ENCODE measurements at regions not wholly inside any gene's neighbourhood (a gene's known extent, or its start where the extent isn't known, plus 50 kb on each side); places are given as distances from the start of the nearest gene placed in this dataset.

GRCh38 chr4:14241574-14241973 lies 614.0 kb upstream of the BOD1L1 start:
- H3K36me3 ChIP-seq: no peaks in the 10 kb centered on the region
- no peaks in the 10 kb centered on the region for H3K27me3 ChIP-seq
- 84 to 89% methylated on average over 3 of the region's 3 CpGs for WGBS, 2 donors
- no peak for TF ChIP-seq POLR2AphosphoS5 (IDR thresholded peaks at IDR 0.05)
- TF ChIP-seq POLR2A (IDR thresholded peaks at IDR 0.05): no peak
- TF ChIP-seq CTCF (IDR thresholded peaks at IDR 0.05): no peak
- TF ChIP-seq EP300 (IDR thresholded peaks at IDR 0.05): no peak
- no peak overlapping the region for H3K4me3 ChIP-seq
- H3K9me3 ChIP-seq: no peaks in the 10 kb centered on the region
- no peaks in the 10 kb centered on the region for H3K4me1 ChIP-seq
- H3K27ac ChIP-seq: no peak overlapping the region
- ATAC-seq (ENCODE audit: low FRiP score in 2 of 2) (no peak), DNase-seq (no peak)

DNA sequence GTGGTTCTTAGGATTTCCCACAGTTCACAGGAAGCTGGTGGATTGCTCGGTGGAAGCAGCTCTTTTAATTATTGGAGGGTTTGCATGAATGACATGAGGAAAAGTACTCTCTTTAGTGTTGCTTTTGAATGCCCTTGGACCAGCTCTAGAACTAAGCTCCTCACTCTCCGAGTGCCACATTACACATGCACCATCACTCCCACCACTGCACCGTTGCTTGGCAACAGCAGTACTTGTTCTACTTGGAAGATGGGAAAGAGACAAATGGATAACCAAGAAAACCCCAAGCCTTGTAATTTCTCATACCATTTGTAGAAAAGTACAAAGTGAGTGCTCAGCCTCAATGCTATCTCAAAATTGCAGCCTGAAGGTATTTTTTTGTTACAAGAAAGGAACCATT lies 620.2 kb upstream of the BOD1L1 start:
- TF ChIP-seq POLR2AphosphoS5 (IDR thresholded peaks at IDR 0.05): no peak
- TF ChIP-seq CTCF (IDR thresholded peaks at IDR 0.05): no peak
- no peak for TF ChIP-seq POLR2A (IDR thresholded peaks at IDR 0.05)
- no peak for TF ChIP-seq EP300 (IDR thresholded peaks at IDR 0.05)
- H3K4me3 ChIP-seq: no peak overlapping the region
- H3K36me3 ChIP-seq: no peaks in the 10 kb centered on the region
- no peak for ATAC-seq (ENCODE audit: low FRiP score in 2 of 2)
- no peak overlapping the region for H3K27ac ChIP-seq
- WGBS, 2 donors: 83 to 89% methylated on average over 3 of the region's 3 CpGs
- no peaks in the 10 kb centered on the region for H3K27me3 ChIP-seq
- no peak for DNase-seq
- no peaks in the 10 kb centered on the region for H3K9me3 ChIP-seq
- H3K4me1 ChIP-seq: no peaks in the 10 kb centered on the region

- no peak for ATAC-seq (ENCODE audit: low FRiP score in 2 of 2)
- TF ChIP-seq CTCF (IDR thresholded peaks at IDR 0.05) (no peak), POLR2A (IDR thresholded peaks at IDR 0.05) (no peak), POLR2AphosphoS5 (IDR thresholded peaks at IDR 0.05) (no peak), EP300 (IDR thresholded peaks at IDR 0.05) (no peak)
- 74 to 83% methylated on average over 1 of the region's 1 CpG for WGBS, 2 donors
These were observed 621.7 kb upstream of the BOD1L1 start for GRCh38 chr4:14249226-14249625.

DNA sequence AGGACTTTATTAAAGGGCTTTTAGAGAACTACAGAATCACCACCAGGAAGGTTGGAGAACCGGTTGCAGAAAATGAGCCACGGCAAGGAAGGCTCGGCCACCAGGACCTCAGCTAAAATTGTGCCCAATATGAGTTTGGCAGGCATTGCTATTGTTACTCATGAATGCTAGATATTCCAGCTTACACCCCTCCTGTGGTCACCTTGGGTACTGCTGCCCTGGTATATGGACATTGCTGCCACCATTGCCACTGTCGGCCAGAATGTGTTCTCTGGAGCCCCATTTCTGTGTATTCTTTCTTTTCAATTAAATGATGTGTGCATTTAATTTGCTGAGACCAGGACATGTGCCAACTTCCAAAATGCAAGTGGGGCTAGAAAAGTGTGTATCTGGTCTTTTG lies 626.7 kb upstream of the BOD1L1 start:
- ATAC-seq (ENCODE audit: low FRiP score in 2 of 2) (peak in 1 of 2 donors; percentile 65), DNase-seq (peak in 1 of 2 donors; percentile 31)
- no peaks in the 10 kb centered on the region for H3K9me3 ChIP-seq
- H3K27me3 ChIP-seq: no peaks in the 10 kb centered on the region
- H3K4me3 ChIP-seq: no peak overlapping the region
- no peaks in the 10 kb centered on the region for H3K36me3 ChIP-seq
- 85 to 87% methylated on average over 4 of the region's 4 CpGs for WGBS, 2 donors
- no peaks in the 10 kb centered on the region for H3K4me1 ChIP-seq
- H3K27ac ChIP-seq: no peak overlapping the region
- TF ChIP-seq CTCF (IDR thresholded peaks at IDR 0.05): peak in 5 of 6 experiments; percentile 34 to 69 (median 56)
- TF ChIP-seq EP300 (IDR thresholded peaks at IDR 0.05): no peak

More at GRCh38 chr4:14249226-14249625, 621.7 kb upstream of the BOD1L1 start:
- no peak overlapping the region for H3K4me3 ChIP-seq
- H3K4me1 ChIP-seq: no peaks in the 10 kb centered on the region
- no peaks in the 10 kb centered on the region for H3K27me3 ChIP-seq
- DNase-seq: no peak
- H3K27ac ChIP-seq: no peak overlapping the region
- H3K36me3 ChIP-seq: no peaks in the 10 kb centered on the region
- no peaks in the 10 kb centered on the region for H3K9me3 ChIP-seq

DNA sequence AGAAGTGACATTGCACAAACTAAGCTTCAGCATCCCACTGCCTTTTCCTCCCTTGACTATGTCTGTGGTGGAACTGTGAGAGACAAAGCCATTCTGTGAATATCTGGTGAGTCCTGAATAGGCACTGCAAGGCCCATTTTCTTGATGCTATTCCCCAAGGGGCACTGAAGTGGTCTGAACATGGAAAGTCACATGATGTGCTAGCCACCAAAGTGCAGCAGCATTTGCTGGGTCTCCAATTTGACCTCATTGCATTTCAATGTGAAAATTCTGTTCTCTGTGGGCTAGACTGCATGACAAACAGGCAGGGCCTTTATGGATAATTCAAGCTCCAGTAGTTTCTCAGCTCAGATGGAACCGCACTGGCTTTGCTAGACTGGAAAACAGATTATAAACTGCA lies 627.4 kb upstream of the BOD1L1 start:
- Histone ChIP-seq H3K36me3 (no peaks in the 10 kb centered on the region), H3K9me3 (no peaks in the 10 kb centered on the region), H3K27me3 (no peaks in the 10 kb centered on the region), H3K4me3 (no peak overlapping the region), H3K27ac (no peak overlapping the region), H3K4me1 (no peaks in the 10 kb centered on the region)
- DNase-seq (no peak), ATAC-seq (ENCODE audit: low FRiP score in 2 of 2) (no peak)
- no peak for TF ChIP-seq POLR2AphosphoS5 (IDR thresholded peaks at IDR 0.05)
- no peak for TF ChIP-seq POLR2A (IDR thresholded peaks at IDR 0.05)
- WGBS, 2 donors: 83 to 91% methylated on average over 1 of the region's 1 CpG
